SH-SY5Y (cell line): ENCODE measurements at regions not wholly inside any gene's neighbourhood (a gene's known extent, or its start where the extent isn't known, plus 50 kb on each side); places are given as distances from the start of the nearest gene placed in this dataset.

Source experiments
- GATA2 ChIP-seq: IDR thresholded peaks from 2 replicates; pipeline ENCODE4 v1.6.1; 2011; ENCODE audit warnings: mild to moderate bottlenecking, low read depth, low read length
- GATA3 ChIP-seq: IDR thresholded peaks from 2 replicates; pipeline ENCODE4 v1.6.1; 2011; ENCODE audit warnings: low read depth, mild to moderate bottlenecking, low read length, moderate library complexity

GRCh38 chr4:180768610-180769009, 1474.6 kb upstream of the TENM3 start:
- TF ChIP-seq GATA2: no peak
- TF ChIP-seq GATA3: no peak
